Astrocyte (in vitro differentiated cells and primary cell): ENCODE measurements at regions not wholly inside any gene's neighbourhood (a gene's known extent, or its start where the extent isn't known, plus 50 kb on each side); places are given as distances from the start of the nearest gene placed in this dataset.

Experiments
- CTCF ChIP-seq: IDR thresholded peaks from 2 replicates; pipeline ENCODE4 v1.5.1; 2011; ENCODE audit warnings: low read depth, mild to moderate bottlenecking, inconsistent platforms, low read length, moderate library complexity; ENCODE audit not compliant: insufficient read depth
- EZH2 ChIP-seq: IDR thresholded peaks from 2 replicates; pipeline ENCODE4 v1.6.1; 2012; ENCODE audit warnings: mild to moderate bottlenecking, low read length, inconsistent platforms; ENCODE audit not compliant: insufficient read depth

GRCh38 chr6:134443009-134443408 is 125.1 kb upstream of the SGK1 start:
- TF ChIP-seq CTCF (no peak), EZH2 (no peak)
